ENCODE measurements at regions not wholly inside any gene's neighbourhood (a gene's known extent, or its start where the extent isn't known, plus 50 kb on each side); places are given as distances from the start of the nearest gene placed in this dataset.
A peak's percentile ranks its signal among the peaks of the same experiment; 100 is the strongest.

DNA sequence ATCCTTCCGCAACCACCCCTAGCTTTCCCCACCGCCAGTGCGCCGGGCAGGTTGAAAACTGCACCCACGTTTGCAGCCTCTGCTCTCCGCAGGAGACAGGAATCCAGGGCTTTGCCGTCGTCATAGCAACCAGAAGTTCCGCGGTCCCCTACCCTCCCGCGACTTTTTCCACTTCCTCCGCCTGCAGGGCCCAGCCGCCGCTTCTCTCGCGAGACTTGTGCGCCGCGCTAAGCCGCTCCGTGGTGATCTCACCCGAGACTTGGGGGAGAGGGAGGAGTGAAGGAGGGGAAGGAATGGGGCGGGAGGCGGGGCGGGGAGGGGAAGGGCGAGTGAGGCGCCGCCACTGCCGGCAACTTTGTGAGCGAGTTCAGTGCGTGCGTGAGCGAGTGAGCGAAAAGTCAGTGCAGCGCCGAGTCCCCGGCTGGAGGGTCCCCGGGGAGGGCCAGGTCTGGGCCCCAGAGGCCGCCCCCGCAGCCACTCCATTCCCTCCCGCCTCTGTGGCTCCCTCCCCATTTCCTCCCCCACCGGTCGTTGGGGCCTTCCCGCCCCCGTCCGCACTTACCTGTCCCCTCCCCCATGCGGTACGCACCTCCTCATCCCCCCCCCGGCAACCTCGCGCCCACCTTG is 413.0 kb downstream of the PCNX1 start, which contains the start of gene SIPA1L1:
- TF ChIP-seq, protein P1, sequence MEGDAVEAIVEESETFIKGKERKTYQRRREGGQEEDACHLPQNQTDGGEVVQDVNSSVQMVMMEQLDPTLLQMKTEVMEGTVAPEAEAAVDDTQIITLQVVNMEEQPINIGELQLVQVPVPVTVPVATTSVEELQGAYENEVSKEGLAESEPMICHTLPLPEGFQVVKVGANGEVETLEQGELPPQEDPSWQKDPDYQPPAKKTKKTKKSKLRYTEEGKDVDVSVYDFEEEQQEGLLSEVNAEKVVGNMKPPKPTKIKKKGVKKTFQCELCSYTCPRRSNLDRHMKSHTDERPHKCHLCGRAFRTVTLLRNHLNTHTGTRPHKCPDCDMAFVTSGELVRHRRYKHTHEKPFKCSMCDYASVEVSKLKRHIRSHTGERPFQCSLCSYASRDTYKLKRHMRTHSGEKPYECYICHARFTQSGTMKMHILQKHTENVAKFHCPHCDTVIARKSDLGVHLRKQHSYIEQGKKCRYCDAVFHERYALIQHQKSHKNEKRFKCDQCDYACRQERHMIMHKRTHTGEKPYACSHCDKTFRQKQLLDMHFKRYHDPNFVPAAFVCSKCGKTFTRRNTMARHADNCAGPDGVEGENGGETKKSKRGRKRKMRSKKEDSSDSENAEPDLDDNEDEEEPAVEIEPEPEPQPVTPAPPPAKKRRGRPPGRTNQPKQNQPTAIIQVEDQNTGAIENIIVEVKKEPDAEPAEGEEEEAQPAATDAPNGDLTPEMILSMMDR (IDR thresholded peaks at IDR 0.05) = no peak
- peak in 1 of 2 donors; percentile 69 for TF ChIP-seq POLR2A (IDR thresholded peaks at IDR 0.05)

Data from lower leg skin (tissue), 3 donors.